A549 (cell line): ENCODE measurements at regions not wholly inside any gene's neighbourhood (a gene's known extent, or its start where the extent isn't known, plus 50 kb on each side); places are given as distances from the start of the nearest gene placed in this dataset.

Experiments used
- CTCF ChIP-seq: fragments of >200 bp; sonication (Bioruptor Twin); formaldehyde crosslinking; IDR thresholded peaks from 3 replicates; pipeline ENCODE4 v1.5.1; 2016
- EP300 ChIP-seq, 2 experiments: fragments of >200 bp; sonication (Bioruptor Twin); formaldehyde crosslinking; IDR thresholded peaks; 2 replicates in 1 of 2; 3 replicates in 1 of 2; pipeline ENCODE4 v1.6.1; 2016 to 2017
- JUN ChIP-seq, 2 experiments: fragments of >200 bp; sonication (Bioruptor Twin); formaldehyde crosslinking; IDR thresholded peaks; 2 replicates in 1 of 2; 3 replicates in 1 of 2; pipeline ENCODE4 v1.6.1; 2016 to 2017
- JUNB ChIP-seq: fragments of >200 bp; sonication (Bioruptor Twin); formaldehyde crosslinking; IDR thresholded peaks from 2 replicates; pipeline ENCODE4 v1.6.1; 2016
- MAFK ChIP-seq: fragments of 450-650 bp; IDR thresholded peaks from 2 replicates; pipeline ENCODE4 v1.6.1; 2014; ENCODE audit not compliant: partially characterized antibody
- MYC ChIP-seq: IDR thresholded peaks from 2 replicates; pipeline ENCODE4 v1.6.1; 2012; ENCODE audit warnings: mild to moderate bottlenecking, inconsistent platforms, low read length, improper control_type of control experiment, borderline replicate concordance
- POLR2A ChIP-seq: IDR thresholded peaks from 2 replicates; pipeline ENCODE4 v1.6.1; 2012; ENCODE audit warnings: mild to moderate bottlenecking, low read length
- USF2 ChIP-seq: fragments of 450-650 bp; IDR thresholded peaks from 2 replicates; pipeline ENCODE4 v1.6.1; 2014; ENCODE audit warnings: antibody characterized with exemption

DNA sequence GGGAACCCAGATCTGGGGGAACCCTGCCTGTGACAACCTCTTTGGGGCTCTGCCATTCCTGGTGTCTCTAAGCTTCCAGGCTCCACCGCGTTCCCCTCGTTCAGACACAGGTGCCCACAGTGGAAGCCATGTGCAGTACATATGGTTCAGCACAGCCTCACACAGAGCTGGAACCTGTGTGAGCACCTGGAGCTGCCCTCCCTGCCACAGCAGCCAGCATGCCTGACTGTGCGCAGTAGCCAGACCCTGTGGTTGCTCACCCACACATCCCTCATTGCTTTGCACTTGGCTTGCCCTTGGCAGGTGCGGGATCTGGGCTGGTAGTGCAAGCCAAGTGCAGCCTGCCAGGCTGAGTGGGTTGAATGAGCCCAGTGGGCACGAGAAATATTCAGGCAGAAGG, 814.2 kb downstream of the PDHA2 start:
- TF ChIP-seq CTCF (no peak), JUNB (no peak), MAFK (no peak), JUN (IDR thresholded peaks at IDR 0.05) (no peak), USF2 (no peak), EP300 (IDR thresholded peaks at IDR 0.05) (no peak), MYC (no peak), POLR2A (no peak)
